ENCODE measurements at regions not wholly inside any gene's neighbourhood (a gene's known extent, or its start where the extent isn't known, plus 50 kb on each side); places are given as distances from the start of the nearest gene placed in this dataset.

DNA sequence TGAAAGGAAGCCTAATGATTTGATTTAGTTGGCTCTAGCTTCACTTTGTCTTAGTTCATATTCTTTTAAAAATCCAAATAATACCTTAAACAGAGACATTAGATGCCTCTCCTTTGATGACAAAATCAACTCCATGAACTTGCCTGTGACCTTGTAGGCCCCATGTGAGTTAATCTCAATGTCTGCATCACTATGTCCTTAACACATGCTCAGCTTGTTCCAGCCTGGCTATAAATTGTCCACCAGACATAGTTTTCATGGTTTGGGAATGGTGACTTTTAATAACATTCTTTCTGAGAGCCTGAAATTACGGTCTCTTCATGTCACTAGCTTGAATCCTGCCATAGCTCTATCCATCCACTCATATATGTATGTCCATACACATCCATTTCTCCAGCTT is 656.3 kb upstream of the IGFBP3 start:
- DNase-seq, result no peak
- Histone ChIP-seq H3K9me3 (no peaks in the 10 kb centered on the region), H3K36me3 (no peaks in the 10 kb centered on the region), H3K27me3 (no peaks in the 10 kb centered on the region), H3K27ac (no peak overlapping the region), H3K4me1 (no peaks in the 10 kb centered on the region), H3K4me3 (no peak overlapping the region)
- 86 to 89% methylated on average over 1 of the region's 1 CpG for WGBS, 2 donors
- intact Hi-C loops (cut with DNase I), result no loop called here
- no peak for FAIRE-seq
- no peak for ATAC-seq
- no peak for TF ChIP-seq CTCF (IDR thresholded peaks at IDR 0.05)

DNA sequence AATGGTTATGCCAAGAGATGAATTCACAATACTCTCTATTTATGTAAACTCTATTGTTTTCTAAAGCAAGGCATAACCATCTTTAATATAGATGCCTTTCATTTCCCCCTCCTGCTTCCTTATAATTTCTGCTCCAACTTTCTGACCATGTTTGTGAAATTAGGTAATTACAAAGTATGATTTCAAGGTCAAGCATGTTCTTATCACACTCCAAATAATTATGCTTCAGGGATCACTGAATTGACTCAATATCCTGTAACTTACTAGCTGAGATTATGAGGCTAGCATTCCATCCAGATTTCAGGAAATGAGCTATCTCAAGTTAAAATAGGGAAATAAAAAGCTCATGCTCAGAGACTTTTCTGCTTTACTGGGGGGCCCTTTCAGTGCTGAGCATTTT is 655.9 kb upstream of the IGFBP3 start:
- Histone ChIP-seq H3K4me3 (no peak overlapping the region), H3K27me3 (no peaks in the 10 kb centered on the region), H3K36me3 (no peaks in the 10 kb centered on the region), H3K4me1 (no peaks in the 10 kb centered on the region), H3K9me3 (no peaks in the 10 kb centered on the region), H3K27ac (no peak overlapping the region)
- ATAC-seq (no peak), FAIRE-seq (no peak), DNase-seq (no peak)
- no peak for TF ChIP-seq CTCF (IDR thresholded peaks at IDR 0.05)
- intact Hi-C loops (cut with DNase I), result no loop called here

- WGBS, 2 donors, result 50 to 70% methylated on average over 2 of the region's 2 CpGs
- intact Hi-C loops (cut with DNase I), result no loop called here
- no peak for ATAC-seq
These were observed 651.6 kb upstream of the IGFBP3 start for GRCh38 chr7:46572691-46573090.

DNA sequence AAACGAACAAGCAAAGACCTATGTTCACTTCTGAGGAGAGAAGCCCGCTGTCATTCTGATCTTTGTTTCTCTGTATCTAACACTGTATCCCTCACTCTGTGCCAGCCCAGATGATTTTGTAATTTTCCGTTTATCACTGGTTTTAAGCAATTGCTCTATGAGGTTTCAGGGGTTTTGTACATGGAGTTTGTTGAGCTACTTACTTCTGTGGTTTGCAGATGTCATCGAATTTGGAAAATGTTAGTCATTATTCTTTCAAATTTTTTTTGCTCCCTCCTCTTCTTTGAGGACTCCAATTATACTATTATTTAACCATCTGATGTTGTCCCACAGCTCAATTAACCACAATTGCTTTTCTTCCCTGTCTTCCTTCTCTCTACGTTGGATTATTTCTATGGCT is 650.9 kb upstream of the IGFBP3 start:
- no peaks in the 10 kb centered on the region for H3K36me3 ChIP-seq
- no peaks in the 10 kb centered on the region for H3K9me3 ChIP-seq
- ATAC-seq, result no peak
- H3K27me3 ChIP-seq, result no peaks in the 10 kb centered on the region
- FAIRE-seq, result no peak
- 84 to 91% methylated on average over 5 of the region's 5 CpGs for WGBS, 2 donors
- intact Hi-C loops (cut with DNase I), result no loop called here
- no peaks in the 10 kb centered on the region for H3K4me1 ChIP-seq
- no peak overlapping the region for H3K4me3 ChIP-seq
- no peak overlapping the region for H3K27ac ChIP-seq
- DNase-seq, result no peak
- no peak for TF ChIP-seq CTCF (IDR thresholded peaks at IDR 0.05)

More at GRCh38 chr7:46572691-46573090, 651.6 kb upstream of the IGFBP3 start:
- TF ChIP-seq CTCF (IDR thresholded peaks at IDR 0.05), result no peak
- no peak overlapping the region for H3K27ac ChIP-seq
- DNase-seq (no peak), FAIRE-seq (no peak)
- H3K36me3 ChIP-seq, result no peaks in the 10 kb centered on the region
- no peaks in the 10 kb centered on the region for H3K4me1 ChIP-seq
- no peaks in the 10 kb centered on the region for H3K27me3 ChIP-seq
- H3K9me3 ChIP-seq, result no peaks in the 10 kb centered on the region
- H3K4me3 ChIP-seq, result no peak overlapping the region

GRCh38 chr7:46569133-46569465 is 648.0 kb upstream of the IGFBP3 start:
- ATAC-seq, result peak in 2 of 4 donors; percentile 30 to 56
- H3K4me1 ChIP-seq, result no peaks in the 10 kb centered on the region
- H3K4me3 ChIP-seq, result no peak overlapping the region
- DNase-seq, result no peak
- no peak overlapping the region for H3K27ac ChIP-seq
- TF ChIP-seq CTCF (IDR thresholded peaks at IDR 0.05), result no peak
- H3K36me3 ChIP-seq, result no peaks in the 10 kb centered on the region
- intact Hi-C loops (cut with DNase I), result no loop called here
- 38 to 67% methylated on average over 2 of the region's 2 CpGs for whole genome bisulfite sequencing, 2 donors
- no peaks in the 10 kb centered on the region for H3K9me3 ChIP-seq
- FAIRE-seq, result no peak
- H3K27me3 ChIP-seq, result no peaks in the 10 kb centered on the region
